HG02973 (cell line): ENCODE measurements at regions not wholly inside any gene's neighbourhood (a gene's known extent, or its start where the extent isn't known, plus 50 kb on each side); places are given as distances from the start of the nearest gene placed in this dataset.

Experiments
- ATAC-seq: cut with Tn5 transposase; IDR thresholded peaks from one replicate; pipeline ENCODE4 v1.9.1; 2021; ENCODE audit warnings: moderate library complexity; ENCODE audit not compliant: unreplicated experiment

DNA sequence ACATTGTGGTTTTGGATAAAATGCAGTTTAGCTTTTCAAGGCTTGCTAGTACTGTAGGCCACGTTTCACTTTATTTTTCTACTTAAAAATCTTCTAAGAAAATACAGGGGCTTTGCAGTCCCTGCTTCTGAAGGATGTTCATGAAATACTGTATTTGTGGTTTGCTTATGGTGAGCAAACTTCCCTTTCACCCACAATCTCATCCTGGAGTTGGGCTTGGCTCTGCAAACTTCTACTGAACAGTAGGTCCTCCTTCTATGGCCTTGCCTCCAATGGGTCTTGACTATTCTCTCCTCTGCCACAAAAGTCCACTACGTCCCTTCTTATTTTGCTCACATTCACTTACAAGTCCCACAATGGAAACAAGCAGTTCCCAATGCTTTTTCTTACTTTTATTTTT lies 502.7 kb upstream of the KLF4 start:
- no peak for ATAC-seq

DNA sequence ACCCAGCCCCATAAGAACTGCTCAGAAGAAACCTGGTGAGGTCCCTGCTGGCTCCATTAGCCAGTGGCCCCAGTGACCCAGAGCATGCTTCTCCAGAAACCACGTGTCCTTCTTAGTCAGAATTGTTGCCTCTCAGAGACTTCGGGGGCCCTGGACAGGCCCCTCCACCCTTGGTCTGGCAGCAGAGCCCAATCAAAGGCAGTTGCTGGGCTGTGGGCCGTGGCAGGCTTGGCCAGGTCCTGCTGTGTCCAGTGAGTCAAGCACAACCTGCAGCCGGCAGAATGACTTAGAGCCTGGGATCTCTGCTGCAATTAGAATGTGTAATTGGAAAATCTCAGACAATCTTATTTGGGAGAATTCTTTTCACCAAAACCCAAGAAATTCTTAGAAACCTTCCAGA lies 502.0 kb upstream of the KLF4 start:
- no peak for ATAC-seq

DNA sequence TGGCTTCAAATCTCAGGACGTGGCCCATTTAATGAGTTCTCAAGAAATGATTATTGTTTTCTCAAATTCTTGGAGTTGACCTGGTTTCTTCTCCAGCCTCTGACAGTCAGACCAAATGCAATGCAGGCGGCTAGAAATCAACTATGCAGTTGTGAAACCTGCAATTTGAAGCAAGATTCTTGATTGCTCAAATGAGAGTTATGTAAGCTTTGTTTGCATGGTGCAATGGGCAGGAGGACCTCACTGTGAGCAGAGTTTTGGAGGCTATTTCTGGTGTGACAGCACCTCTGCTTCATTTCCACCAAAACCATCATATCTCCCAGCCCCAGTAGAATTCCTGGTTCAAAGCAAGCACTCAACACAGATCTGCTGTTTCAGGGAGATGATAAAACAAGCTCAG lies 500.0 kb upstream of the KLF4 start:
- ATAC-seq: no peak

DNA sequence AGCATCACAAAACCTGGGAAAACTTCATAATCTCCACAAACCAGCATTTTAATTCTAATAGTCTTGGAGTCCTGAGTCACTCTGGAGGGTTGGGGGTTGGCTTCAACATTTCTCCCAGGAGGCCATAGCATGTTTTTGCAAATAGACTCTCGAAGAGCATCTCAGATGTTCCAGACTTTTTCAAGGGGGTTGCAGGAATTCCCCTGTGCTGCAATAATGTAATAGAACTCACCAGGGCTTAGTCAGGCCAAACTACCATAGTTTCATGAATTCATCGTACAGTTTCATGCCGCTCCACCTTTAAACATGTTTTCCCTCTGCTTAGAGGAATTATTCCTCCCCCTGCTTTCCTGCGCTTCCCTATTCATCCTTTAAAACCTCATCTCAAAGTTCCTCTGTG lies 499.5 kb upstream of the KLF4 start:
- ATAC-seq: no peak

DNA sequence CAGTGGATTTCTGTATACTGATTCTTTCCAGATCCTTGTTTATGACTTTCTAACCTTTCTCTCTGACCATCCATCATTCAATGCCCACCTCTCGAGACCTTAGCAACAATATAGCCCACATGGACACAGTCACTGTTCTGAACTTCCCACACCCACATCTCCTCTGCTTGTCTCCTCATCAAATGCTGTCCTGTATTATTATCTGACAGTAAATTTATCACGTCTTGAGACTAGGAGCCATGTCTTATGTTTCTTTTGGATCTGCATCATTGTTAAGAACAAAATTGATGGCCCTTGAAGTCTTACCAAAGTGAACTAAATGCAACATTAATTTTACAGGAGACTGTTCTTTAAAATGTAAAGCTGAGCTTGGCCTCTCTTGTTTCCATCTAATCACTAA lies 495.4 kb upstream of the KLF4 start:
- no peak for ATAC-seq

DNA sequence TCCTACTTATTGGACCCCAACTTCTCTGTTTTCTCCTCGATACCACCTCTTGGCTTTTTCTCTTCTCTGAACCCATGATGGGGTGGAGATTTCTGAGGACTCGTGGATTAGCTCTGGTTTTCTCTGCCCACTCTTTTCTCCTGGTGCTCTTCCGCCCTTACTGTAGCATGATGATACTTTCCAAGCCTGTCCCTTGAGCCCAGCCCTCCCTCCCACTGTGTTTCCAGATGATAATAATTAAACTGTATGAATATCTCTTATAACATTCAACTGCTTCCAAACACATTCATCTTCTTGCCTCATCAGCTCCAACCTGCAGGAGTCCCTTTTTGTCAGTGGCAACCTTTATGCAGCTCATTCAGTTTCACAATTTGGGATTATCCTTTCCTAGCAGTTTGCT lies 494.2 kb upstream of the KLF4 start:
- ATAC-seq: no peak

DNA sequence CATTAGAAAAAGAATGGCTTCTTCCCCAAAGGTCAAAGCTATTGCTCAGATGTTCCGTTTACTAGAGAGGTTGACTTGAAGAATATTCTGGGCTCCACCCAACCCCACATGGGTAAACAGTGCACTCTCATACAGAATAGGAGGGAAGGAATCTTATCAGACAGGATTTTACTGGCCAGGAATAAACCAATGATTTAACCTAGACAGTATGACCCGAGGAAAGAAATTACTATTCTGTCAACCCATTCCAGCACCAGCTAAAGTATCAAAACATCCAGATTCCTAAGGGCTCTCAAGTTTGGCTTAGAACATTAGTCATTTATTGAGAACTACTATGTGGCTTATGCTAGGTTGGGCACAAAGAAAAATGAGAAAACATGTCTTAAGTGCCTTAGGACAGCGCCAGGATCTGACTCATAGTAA lies 493.6 kb upstream of the KLF4 start:
- ATAC-seq: no peak

DNA sequence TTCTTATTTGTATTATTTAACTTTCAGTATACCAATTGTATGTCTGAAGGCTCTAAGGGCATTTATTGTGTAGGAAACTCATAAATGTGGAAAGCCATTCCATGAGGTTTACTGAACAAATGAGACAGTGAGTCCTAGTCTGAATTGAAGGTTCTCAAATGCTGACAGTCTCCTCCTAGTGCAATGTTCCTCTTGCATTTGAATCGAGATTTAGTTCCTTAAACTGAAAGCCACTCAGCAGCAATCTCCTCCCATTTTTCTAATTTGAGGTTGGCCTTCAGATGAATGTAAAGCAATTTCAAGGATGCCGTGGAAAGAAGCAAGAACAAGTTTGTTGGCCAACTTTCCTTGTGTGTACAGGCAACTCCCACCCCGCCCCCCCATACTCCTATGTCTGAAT lies 493.2 kb upstream of the KLF4 start:
- ATAC-seq: no peak

DNA sequence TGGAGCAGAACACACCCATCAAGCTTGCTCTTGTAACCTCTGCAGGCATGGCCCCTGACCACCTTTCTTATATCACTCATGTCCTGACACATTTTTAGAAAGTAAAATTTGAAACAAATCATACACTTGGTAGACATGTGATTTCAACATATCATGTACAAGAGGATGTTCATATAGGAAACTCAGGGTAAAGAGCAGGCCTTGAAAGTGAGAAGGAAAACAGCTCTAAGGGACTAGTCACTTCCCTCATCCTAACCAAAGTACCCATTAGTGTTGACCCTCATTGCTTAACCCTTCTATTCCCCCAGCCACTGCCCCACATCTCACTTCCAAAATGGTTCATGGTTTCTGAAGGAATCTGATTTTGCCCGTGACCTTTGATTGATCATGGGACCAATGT lies 492.4 kb upstream of the KLF4 start:
- ATAC-seq: no peak

DNA sequence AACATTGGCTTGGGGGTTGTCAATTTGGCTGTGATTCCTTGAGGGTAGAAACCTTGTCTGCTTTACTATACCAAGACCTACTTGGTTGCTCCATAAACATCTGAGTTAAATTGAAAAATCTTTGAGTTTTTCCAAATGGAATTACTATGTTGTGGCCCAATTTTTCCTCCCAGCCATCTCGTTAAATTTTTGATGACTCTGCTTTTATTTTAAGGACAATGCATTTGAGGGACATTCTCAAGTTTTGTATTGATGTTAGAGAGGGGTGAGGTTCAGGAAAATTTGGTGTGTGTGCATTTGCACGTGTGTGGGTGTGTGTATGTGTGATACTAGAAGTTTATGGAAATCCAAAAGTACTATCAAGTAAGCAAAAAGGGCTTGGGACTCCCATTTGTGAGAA lies 491.4 kb upstream of the KLF4 start:
- ATAC-seq: no peak

DNA sequence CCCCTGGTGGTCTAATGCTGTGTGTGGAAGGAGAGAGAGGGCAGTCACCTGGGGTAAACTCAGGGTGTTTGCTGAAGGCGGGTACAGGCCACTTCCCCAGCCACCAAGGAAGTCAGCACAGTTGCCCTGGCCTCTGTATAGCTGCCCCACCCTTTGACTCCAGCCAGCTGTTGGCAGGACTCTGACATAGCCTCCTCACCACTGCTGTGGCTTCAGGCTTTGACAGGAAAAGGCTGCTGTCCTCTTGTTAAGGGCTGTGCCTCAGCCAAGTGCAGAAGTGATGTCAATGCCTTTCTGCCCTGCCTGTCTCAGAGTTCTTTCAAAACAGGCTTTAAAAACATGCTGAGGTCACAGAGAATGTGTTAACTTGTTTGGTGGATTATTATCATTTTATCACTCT lies 487.2 kb upstream of the KLF4 start:
- ATAC-seq: no peak

DNA sequence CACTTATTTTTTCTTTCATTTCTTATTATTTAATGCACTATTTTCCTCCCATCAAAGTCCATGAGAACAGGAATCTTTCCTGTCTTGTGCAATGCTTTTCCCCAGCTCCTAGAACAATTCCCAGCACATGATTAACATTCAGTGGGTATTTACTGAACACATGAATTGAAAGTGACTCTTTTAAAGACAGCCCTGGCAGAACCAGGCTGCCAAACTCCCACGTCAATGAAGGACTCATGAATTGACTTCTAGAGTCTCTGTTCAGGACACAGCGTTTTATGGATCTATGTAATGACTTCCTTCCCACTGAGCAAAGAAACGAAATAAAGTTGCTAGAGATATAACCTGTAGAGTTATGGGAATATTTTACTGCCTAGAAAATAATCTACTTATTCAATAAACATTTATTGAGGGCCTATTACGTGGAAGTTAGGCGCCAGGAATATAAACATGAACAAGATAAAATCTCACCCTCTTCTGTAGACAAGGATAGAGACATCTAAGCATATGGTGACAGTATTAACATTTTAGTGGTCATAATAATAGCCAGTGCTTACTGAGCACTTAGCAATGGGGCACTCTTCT lies 485.9 kb upstream of the KLF4 start:
- no peak for ATAC-seq

DNA sequence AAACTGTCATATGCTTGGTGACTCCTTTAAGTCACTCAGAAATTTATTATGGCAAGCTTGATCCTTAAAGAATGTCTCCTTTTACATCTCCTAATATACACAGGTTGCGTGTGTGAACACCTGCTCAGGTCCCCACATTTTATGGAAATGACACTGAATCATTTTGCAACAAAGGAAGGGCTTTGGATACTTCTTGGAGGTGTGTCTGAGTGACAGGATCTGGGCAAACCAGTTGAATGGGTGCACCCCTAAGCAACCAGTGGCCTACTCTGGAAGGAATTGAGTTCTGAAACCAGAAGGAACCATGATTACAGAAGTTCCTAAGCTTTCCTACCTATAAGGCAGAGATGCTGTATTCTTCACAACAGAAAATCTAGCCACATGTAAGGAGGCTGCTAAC lies 483.9 kb upstream of the KLF4 start:
- ATAC-seq: no peak

DNA sequence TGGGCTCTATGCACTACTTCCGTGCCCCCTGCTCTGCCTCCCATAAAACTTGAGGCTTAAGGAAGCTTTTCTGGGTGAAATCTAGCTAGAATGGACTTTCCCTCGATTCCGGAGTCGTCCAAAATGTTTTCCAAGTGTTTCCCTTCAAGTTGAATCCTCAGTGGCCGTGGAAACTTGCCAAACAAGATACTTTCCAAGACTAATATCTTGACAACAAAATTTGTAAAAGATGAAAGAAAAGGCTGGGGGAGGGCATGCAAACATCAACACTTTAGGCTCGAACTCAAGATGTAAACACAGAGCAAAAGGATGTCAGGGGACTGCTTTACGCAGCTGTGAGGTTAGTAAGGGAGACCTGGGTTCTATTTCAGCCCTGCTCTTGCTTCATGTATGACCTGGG lies 482.8 kb upstream of the KLF4 start:
- ATAC-seq: no peak

DNA sequence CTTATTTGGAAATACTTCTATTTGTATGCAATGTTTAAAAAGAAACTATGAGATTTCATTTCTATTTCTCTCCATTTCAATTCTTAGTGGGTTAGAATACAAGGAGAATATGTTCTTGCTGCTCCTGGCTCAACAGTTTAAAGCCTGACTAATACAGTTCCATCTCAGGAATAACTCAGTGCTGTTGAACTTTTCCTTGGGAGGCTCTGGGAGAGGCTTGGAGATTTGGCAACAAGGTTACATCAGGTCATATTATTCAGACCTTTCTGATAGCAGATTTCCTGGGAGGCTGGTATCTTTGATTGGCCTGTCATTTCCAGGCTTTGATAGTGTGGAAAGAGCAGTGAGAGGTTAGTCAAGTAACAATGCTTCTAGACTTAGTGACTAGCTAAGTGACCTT lies 481.7 kb upstream of the KLF4 start:
- ATAC-seq: no peak

DNA sequence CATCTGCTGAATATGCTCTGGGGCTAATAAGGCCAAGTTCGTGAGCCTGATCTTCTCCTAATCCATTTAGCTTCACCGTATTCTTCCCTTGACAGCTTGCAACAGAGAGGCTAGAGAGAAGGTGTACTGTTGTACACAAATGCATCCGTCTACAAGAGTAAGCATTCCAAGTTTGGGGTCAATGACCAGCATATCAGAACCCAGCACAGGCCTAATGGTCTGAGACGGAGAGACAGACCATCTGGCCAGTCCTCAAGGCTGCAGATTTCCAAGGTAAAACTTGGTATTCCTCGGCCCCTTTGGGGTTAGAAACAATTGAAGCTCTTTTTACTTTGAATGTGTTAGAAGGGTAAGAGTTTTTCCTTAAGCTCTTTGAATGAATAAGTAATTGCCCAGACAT lies 481.2 kb upstream of the KLF4 start:
- no peak for ATAC-seq

DNA sequence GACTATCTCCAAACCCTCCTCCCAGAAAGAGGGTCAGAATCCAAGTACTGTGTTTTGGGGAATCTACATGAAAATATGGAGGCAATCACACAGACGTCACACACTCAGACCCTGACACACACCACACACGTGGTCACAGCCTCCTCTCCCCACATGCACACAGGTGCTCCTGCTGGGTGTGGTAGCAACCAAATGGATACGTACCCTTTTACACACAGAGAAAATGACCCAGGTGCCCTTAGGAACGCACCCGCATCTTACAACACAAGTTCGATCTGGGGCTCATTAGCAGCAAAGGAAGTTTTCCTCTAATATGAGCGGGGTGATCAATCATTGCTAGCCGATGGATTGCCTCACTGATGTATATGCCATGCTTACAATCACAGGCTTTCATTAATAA lies 480.2 kb upstream of the KLF4 start:
- ATAC-seq: no peak

DNA sequence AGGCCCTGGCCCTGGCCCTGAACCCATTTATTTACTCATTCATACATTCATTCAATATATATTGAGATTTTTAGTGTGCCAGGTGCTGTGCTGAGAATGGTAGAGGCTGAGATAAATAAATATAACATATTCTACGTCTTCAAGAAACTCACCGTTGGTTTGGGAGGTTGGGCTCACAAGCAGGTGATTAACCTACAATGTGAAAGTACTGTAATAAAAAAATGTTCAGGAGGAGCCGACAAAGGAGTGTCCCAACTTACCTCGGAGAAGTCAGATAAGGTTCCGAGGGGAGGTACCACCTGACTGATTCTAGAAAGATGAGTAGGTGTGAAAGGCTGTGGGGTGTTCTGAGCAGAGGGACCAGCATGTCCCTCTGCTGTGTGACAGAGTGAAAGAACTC lies 479.6 kb upstream of the KLF4 start:
- ATAC-seq: no peak

DNA sequence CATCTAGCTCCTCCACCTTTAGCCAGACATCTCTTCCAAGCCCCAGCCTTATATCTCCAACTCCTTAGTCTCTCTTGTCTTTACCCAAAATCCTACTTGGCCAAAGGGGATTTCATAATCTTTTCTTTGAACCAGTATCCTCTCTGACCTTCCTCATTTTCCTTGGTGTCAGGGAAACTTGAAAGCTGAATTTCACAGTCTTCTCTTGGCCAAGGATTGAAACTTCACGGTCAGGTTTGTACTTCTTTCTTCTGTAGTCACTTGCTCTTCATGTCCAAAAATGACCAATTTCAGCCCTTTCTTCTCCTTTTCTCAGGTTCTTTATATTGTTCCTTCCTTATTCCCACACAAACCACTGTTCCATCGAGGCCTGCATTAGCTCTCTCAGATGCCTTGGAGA lies 473.7 kb upstream of the KLF4 start:
- ATAC-seq: no peak

DNA sequence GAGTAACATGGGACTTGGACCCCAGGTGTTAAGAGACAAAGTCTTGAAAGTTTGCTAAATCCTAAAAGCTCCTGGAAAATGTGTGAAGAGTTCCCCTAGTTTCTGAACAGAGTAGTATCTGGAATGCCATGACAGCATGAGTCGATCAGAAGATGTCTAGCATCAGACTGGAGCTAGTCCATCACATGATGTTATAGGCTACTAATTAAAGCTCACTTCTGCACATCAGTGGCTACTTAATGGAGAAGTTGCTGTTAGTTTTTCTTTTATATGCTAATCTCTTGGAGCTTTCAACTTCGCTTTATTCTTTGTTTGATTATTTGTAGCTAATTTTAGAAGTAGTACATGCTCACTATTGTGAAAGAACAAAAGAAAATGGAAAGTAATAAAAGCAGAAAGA lies 471.3 kb upstream of the KLF4 start:
- no peak for ATAC-seq

DNA sequence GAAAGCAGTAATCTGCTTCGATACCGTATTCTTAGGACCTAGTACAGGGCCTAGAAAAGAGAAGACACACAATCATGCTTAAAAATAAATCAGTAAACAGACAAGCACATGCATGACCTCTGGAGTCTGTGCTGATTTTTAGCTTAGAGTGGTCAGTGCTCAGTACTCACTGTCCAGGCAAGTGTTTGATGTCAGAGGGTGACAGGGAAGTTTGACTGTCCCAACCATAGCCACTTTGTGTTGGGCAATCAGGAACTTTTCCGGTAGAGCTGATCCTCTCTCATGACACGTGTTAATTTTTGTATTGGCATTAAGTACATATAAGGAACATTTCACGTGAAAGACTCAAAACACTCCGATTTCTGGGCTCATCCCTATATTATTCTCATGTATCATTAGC lies 464.7 kb upstream of the KLF4 start:
- ATAC-seq: no peak

DNA sequence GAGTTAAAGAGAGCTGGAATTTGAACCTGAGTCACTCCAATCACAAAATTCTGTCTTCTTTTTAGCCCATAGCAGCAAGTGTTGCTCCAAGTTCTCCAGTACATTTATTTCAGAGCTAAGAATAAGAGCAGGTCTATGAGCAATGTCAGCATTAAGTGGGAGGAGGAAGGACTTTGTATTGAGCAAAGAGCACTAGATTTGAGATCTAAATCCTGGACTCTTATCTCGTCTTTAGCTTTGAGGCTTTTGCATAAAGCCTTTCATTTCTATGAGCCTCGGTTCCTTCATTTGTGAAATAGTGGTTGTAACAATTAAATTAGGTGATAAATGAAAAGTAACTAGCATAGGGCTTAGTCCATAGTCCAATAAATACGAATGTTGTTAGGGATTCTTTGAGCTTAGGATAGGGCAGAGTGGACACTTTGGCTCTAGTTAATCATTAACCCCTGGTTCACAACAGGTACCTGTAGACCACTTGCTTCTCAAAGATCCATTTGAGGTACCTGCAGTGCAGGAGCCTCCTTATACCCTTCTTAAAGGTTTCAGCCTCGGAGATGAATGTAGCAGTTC lies 464.1 kb upstream of the KLF4 start:
- ATAC-seq: no peak

DNA sequence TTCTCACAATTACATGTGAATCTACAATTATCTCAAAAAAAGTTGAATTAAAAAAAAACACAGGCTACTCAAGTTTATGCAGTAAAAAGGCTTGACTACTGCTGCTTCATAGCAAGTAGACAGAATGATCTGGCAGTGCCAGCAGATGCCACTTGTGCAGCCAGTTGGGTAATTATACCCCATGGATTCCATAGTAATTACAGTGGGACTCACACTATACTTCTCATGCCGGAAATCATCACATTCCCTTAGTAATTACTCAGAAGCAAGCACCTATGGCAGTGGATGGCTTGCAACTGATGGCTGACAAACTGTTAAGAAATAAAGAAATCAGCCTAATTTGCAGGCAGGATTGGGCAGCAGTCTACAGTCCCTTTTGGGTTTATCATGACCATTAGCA lies 463.2 kb upstream of the KLF4 start:
- no peak for ATAC-seq

DNA sequence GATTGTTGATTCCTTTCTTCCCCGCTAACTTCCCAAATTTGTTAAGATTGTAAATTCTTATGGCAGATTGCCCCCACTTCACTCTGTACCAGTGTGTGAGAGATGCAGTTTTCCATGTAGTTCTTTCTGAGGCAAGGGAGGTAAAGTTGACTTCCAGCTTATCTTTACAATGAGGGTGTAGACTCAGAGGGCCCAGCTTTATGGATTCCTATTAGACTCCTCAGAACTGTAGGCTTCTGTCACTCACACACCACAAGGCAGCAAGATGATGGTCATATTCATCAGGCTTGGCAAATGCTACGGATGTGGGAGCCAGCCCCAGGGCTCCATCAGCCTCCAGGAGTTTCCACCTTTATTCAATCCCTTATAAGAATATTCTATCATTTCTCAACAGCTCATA lies 461.9 kb upstream of the KLF4 start:
- no peak for ATAC-seq
